GM19467 (cell line): ENCODE measurements at regions not wholly inside any gene's neighbourhood (a gene's known extent, or its start where the extent isn't known, plus 50 kb on each side); places are given as distances from the start of the nearest gene placed in this dataset.
"Not testable (repeated sequence)": the region's sequence is repeated elsewhere in the genome, so short reads cannot be mapped to it uniquely, and the experiment has no call there.

ENCODE experiments used
- ATAC-seq: cut with Tn5 transposase; IDR thresholded peaks from one replicate; pipeline ENCODE4 v1.9.1; 2021; ENCODE audit warnings: mild to moderate bottlenecking, moderate library complexity; ENCODE audit not compliant: unreplicated experiment

GRCh38 chr6:80441131-80441530, 334.7 kb downstream of the BCKDHB start:
- no peak for ATAC-seq

- no peak for ATAC-seq
Measured at GRCh38 chr6:80440496-80441115, 334.1 kb downstream of the BCKDHB start.

GRCh38 chr6:80439721-80440470, 333.4 kb downstream of the BCKDHB start:
- ATAC-seq, result no peak

GRCh38 chr6:80438772-80439171, 332.3 kb downstream of the BCKDHB start:
- no peak for ATAC-seq

GRCh38 chr6:80437801-80438200, 331.3 kb downstream of the BCKDHB start:
- ATAC-seq, result no peak

GRCh38 chr6:80437221-80437620, 330.8 kb downstream of the BCKDHB start:
- no peak for ATAC-seq

GRCh38 chr6:80436663-80437062, 330.2 kb downstream of the BCKDHB start:
- no peak for ATAC-seq

GRCh38 chr6:80435457-80435856, 329.0 kb downstream of the BCKDHB start:
- ATAC-seq, result no peak

GRCh38 chr6:80434691-80435350, 328.4 kb downstream of the BCKDHB start:
- ATAC-seq, result no peak

- ATAC-seq, result no peak
Measured at GRCh38 chr6:80433673-80434025, 327.2 kb downstream of the BCKDHB start.

GRCh38 chr6:80433010-80433672, 326.7 kb downstream of the BCKDHB start:
- no peak for ATAC-seq

GRCh38 chr6:80425089-80425823, 318.8 kb downstream of the BCKDHB start:
- ATAC-seq, result no peak

- ATAC-seq, result no peak
Measured at GRCh38 chr6:80411486-80411885, 305.0 kb downstream of the BCKDHB start.

GRCh38 chr6:80407976-80408375, 301.5 kb downstream of the BCKDHB start:
- not testable (repeated sequence) for ATAC-seq

- no peak for ATAC-seq
Measured at GRCh38 chr6:80404889-80405288, 298.4 kb downstream of the BCKDHB start.

GRCh38 chr6:80403365-80403764, 296.9 kb downstream of the BCKDHB start:
- no peak for ATAC-seq

- ATAC-seq, result no peak
Measured at GRCh38 chr6:80402266-80402665, 295.8 kb downstream of the BCKDHB start.
